WI38 (cell line): ENCODE measurements at regions not wholly inside any gene's neighbourhood (a gene's known extent, or its start where the extent isn't known, plus 50 kb on each side); places are given as distances from the start of the nearest gene placed in this dataset.

Source experiments
- H3K4me3 ChIP-seq: 2 replicates; pipeline ENCODE4 v1.5.1; 2011; ENCODE audit warnings: low read depth, mild to moderate bottlenecking, control low read depth, low read length
- TF ChIP-seq, protein P1 (sequence below): IDR thresholded peaks from 2 replicates; pipeline ENCODE4 v1.5.1; 2012; ENCODE audit warnings: low read depth, mild to moderate bottlenecking, control low read depth, low read length

DNA sequence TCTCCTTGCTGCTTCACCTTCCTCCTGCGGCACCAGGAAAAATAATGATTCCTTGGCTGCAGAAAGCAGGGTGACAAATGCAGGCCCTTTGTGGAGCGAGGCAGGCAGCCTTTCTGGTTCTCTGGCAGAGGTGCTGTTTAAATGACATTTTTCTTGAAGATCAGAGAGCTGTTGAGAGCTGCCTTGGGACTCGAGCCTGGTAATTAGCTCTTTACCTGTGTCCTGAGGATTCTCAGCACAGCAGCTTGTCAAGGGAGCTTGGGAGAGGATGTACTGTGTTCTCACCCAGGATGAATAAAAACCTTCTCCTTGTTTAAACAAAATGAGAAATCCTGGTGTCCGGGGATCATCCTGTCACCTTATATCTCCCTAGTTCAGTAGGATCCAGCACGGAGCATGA is 204.0 kb downstream of the AACS start:
- TF ChIP-seq, protein P1, sequence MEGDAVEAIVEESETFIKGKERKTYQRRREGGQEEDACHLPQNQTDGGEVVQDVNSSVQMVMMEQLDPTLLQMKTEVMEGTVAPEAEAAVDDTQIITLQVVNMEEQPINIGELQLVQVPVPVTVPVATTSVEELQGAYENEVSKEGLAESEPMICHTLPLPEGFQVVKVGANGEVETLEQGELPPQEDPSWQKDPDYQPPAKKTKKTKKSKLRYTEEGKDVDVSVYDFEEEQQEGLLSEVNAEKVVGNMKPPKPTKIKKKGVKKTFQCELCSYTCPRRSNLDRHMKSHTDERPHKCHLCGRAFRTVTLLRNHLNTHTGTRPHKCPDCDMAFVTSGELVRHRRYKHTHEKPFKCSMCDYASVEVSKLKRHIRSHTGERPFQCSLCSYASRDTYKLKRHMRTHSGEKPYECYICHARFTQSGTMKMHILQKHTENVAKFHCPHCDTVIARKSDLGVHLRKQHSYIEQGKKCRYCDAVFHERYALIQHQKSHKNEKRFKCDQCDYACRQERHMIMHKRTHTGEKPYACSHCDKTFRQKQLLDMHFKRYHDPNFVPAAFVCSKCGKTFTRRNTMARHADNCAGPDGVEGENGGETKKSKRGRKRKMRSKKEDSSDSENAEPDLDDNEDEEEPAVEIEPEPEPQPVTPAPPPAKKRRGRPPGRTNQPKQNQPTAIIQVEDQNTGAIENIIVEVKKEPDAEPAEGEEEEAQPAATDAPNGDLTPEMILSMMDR: no peak

DNA sequence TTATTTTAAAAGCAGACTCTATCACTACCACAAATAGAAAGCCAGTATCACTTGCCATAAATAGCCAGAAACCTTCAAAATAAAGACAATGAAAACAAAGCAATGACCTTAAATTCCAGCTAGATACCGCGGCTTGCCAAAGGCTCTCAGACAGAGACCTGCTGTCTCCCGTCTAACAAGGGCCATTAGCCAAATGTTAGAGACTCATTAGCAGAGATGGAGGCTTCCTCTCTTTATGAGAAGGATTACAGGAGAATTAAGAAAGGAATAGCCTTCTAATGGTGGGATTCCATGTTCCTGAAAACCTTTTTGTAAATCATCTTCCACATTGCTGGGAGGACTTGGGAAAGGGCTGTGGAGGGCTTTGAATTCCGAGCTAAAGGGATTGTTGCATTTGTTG is 206.7 kb downstream of the AACS start:
- H3K4me3 ChIP-seq: no peak overlapping the region
- TF ChIP-seq, protein P1: no peak

More for the DNA sequence above, 204.0 kb downstream of the AACS start:
- no peak overlapping the region for H3K4me3 ChIP-seq

DNA sequence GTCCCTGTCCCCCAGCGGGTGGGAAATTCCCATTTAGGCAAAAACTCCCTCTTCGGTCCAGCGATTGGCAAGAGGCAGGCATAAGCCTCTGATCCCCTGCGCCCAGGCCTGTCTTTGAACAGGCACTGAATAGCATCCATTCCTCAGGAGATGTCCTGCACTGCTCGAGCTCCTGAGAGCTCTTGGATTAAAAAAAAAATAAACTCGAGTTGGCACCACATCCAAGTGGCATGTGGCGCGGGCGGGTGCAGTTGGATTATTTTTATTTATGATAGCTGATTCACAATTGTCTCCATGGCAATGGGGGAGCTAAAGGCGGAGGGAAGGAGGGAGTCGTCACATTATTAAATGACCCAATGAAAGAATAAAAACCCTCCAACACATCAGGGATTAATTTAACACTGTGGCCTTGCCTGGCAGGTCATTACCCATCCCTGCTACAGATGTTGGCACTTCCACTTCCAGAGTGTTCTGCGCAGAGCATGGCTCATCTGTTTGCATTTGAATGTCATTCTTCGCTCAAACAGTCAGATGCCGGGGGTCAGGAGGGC is 207.2 kb downstream of the AACS start:
- no peak overlapping the region for H3K4me3 ChIP-seq
- TF ChIP-seq, protein P1: no peak

DNA sequence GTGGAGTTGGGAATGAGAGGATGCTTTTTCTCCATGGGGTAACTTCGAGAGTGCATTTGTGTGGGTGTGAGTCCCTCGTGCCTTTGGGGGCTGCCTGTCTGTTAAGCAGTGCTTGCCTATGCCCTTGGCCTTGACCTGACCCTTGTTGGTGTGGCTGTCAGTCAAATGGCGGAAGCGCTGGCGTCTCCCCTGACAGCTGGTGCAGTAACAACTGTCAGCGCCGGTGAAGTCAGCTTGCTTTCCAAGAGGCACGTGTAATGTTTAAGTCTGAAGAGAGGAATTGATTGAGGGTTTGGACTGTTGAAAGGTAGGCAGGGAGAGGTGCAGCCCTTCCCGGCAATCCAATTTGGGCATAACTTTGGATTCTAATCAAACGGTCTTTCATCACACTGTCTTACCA is 211.3 kb downstream of the AACS start:
- no peak overlapping the region for H3K4me3 ChIP-seq
- TF ChIP-seq, protein P1: no peak

DNA sequence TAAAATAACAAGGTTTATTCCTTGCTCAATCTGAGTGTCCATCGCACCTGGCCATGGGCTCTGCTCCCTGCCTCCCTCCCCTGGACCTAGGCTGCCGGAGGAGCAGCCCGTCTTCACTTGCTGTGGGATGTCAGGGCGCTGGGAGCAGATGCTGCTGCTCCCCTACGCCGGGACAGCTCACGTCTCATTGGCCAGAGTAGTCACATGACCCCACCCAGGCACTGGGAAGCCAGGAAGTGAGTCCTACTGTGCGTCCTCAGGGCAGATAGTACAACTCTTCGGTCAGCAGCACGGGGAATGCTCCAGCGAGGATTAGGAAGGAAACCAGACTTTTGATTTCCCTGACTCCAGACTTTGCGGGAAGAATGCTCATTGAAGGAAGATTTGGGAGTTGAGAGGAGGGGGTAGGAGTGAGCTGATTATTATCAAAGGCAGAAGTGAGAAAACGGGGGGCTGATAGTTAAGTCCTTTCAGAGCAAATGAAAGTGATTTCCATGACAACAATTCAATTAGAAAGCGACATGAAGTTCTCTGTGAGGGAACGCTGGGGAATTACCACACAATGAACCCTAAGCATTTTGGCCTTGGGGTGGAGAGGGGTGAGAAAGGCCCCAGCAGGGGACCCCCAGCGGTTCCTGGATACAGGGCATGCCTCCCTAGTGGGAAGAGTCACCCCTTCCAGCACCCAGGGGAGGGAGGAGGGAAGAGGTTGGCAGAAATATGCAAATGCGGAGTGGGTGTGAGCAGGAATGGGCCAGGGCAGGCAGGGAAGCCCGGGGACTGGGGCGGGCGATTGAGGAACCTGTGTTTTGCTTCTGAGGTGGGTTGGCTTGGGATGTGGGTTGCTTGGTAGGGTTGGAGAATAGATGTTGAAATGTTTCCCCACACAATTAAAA is 215.5 kb downstream of the AACS start:
- TF ChIP-seq, protein P1: no peak
- no peak overlapping the region for H3K4me3 ChIP-seq

DNA sequence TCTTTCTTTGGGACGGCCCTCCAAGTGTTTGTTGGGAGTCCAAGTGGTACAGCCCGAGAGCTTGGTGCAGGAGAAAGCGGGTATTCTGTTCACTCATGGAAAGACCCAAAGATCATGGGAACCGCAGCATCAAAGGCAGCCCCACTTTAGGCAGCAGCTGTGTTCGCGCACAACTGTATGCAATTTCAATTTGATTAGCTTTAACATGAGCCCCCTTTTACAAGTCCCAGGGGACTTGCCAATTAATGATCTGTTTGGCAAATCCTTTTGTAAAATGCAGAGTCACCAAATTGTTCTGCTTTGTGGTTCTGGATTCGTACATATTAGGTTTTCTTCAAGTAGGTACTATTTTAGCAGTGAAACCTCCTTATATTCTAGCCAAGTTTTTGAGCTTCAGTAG is 217.7 kb downstream of the AACS start:
- TF ChIP-seq, protein P1: no peak
- no peak overlapping the region for H3K4me3 ChIP-seq

DNA sequence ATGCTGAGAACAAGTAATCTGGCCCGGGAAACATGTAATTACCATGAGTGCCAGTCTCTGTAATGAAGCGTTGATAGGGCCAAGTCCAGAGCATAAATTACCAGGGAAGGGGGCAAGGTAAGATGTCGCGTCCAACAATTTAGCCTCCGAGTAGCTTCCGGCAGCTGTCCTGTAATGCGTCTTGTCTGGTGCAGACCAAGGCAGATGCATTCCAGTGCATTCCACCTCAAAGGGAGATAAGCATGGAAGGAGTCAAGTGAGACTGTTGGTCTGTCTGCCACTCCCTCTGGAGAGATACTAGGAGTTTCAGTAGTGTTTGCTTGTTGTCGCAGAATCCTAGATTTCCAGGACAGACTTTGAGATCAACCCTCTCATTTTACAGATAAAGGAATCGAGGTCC is 218.3 kb downstream of the AACS start:
- H3K4me3 ChIP-seq: no peak overlapping the region
- TF ChIP-seq, protein P1: no peak
